ENCODE measurements at regions not wholly inside any gene's neighbourhood (a gene's known extent, or its start where the extent isn't known, plus 50 kb on each side); places are given as distances from the start of the nearest gene placed in this dataset.

DNA sequence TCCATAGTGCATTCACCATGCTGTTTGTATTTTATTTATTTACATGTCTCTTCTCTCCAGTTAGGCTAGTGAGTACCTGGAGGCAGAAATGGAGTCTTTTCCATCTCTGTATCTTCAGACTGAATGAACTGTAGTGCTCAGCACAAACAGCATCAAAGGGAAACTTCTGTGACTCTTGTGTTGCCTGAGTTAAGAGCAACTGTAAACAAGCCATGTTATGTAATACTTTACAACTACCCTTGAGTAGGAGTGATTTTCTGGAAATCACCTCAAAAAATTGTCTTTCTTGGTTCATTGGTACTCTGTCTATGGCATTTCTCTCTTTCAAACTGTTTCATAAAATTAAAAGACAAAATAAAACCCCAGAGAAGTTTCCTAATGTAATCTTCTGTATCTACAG lies 258.3 kb downstream of the CGGBP1 start:
- TF ChIP-seq, protein P1, sequence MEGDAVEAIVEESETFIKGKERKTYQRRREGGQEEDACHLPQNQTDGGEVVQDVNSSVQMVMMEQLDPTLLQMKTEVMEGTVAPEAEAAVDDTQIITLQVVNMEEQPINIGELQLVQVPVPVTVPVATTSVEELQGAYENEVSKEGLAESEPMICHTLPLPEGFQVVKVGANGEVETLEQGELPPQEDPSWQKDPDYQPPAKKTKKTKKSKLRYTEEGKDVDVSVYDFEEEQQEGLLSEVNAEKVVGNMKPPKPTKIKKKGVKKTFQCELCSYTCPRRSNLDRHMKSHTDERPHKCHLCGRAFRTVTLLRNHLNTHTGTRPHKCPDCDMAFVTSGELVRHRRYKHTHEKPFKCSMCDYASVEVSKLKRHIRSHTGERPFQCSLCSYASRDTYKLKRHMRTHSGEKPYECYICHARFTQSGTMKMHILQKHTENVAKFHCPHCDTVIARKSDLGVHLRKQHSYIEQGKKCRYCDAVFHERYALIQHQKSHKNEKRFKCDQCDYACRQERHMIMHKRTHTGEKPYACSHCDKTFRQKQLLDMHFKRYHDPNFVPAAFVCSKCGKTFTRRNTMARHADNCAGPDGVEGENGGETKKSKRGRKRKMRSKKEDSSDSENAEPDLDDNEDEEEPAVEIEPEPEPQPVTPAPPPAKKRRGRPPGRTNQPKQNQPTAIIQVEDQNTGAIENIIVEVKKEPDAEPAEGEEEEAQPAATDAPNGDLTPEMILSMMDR (IDR thresholded peaks at IDR 0.05; ENCODE audit: low read depth, low read length, missing control alignments): no peak
- DNase-seq (ENCODE audit: low read depth): no peak
- no peak overlapping the region for H3K4me3 ChIP-seq (ENCODE audit: low read depth, low read length)

DNA sequence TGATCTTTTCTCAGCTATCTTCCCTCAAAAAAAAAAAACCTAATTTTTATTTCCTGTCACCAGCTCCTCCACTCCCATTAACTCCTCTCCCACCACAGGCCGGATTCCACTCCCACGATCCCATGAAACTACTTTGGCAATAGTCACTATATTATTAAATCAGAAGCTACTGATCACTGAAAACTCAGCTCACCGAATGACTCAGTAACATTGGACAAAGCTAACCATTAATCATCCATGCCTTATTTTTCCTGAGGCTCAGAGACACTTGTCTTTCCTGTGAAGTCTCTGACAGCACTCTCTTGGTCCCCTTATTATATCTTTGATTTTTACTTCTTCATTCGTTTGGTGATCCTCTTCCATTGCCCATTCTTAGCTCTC lies 260.2 kb downstream of the CGGBP1 start:
- TF ChIP-seq, protein P1 (IDR thresholded peaks at IDR 0.05; ENCODE audit: low read depth, low read length, missing control alignments): no peak
- DNase-seq (ENCODE audit: low read depth): no peak
- no peak overlapping the region for H3K4me3 ChIP-seq (ENCODE audit: low read depth, low read length)

- TF ChIP-seq, protein P1 (IDR thresholded peaks at IDR 0.05; ENCODE audit: low read depth, low read length, missing control alignments): no peak
- no peak for DNase-seq (ENCODE audit: low read depth)
- H3K4me3 ChIP-seq (ENCODE audit: low read depth, low read length): no peak overlapping the region
Observed at GRCh38 chr3:87797872-87798566, 260.8 kb downstream of the CGGBP1 start.

GRCh38 chr3:87796843-87797185 lies 262.0 kb downstream of the CGGBP1 start:
- TF ChIP-seq, protein P1 (IDR thresholded peaks at IDR 0.05; ENCODE audit: low read depth, low read length, missing control alignments): no peak
- no peak overlapping the region for H3K4me3 ChIP-seq (ENCODE audit: low read depth, low read length)
- DNase-seq (ENCODE audit: low read depth): no peak

GRCh38 chr3:87796137-87796842 lies 262.5 kb downstream of the CGGBP1 start:
- H3K4me3 ChIP-seq (ENCODE audit: low read depth, low read length): no peak overlapping the region
- no peak for DNase-seq (ENCODE audit: low read depth)
- TF ChIP-seq, protein P1 (IDR thresholded peaks at IDR 0.05; ENCODE audit: low read depth, low read length, missing control alignments): no peak

DNA sequence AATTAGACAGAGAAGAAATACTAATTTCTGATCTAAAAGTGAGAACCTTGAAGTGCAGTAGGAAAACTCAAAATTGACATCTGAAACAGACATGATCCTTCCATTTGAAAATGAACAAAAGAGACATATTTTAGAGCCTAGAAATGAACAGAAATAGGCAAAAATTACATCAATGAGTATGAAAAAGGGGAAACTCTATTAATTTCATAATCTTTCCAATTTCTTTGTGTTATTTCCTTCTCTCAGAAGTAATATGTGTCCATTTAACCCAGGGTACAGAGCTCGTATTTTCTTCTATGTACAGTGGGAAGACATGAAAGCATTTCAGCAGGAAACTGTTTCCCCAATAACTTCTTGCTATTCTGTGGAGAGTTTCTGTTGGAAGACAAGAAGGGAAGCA lies 263.1 kb downstream of the CGGBP1 start:
- TF ChIP-seq, protein P1 (IDR thresholded peaks at IDR 0.05; ENCODE audit: low read depth, low read length, missing control alignments): no peak
- H3K4me3 ChIP-seq (ENCODE audit: low read depth, low read length): no peak overlapping the region

More for the DNA sequence above, 263.1 kb downstream of the CGGBP1 start:
- no peak for DNase-seq (ENCODE audit: low read depth)
